HEK293 (cell line): ENCODE measurements at regions not wholly inside any gene's neighbourhood (a gene's known extent, or its start where the extent isn't known, plus 50 kb on each side); places are given as distances from the start of the nearest gene placed in this dataset.

ENCODE experiments used
- CTCF ChIA-PET: fragments of 350-600 bp; formaldehyde crosslinking; extraction: SDS; loops from one replicate; lab custom pipeline; 2021; ENCODE audit warnings: antibody characterized with exemption; lab: Yijun Ruan, JAX
- POLR2A ChIA-PET: fragments of 300-600 bp; formaldehyde crosslinking; extraction: SDS; loops from one replicate; lab custom pipeline; 2020; ENCODE audit warnings: antibody characterized with exemption, inconsistent platforms; lab: Yijun Ruan, JAX
- H3K27ac ChIP-seq: fragments of 200-500 bp; sonication (Bioruptor generic); 2 replicates; pipeline ENCODE4 v1.5.1; 2014; ENCODE audit warnings: low read depth, low read length, control low read depth, inconsistent platforms; ENCODE audit errors: extremely low read depth
- H3K36me3 ChIP-seq, 2 experiments: fragments of 200-500 bp in 1 of 2; sonication (Bioruptor generic) in 1 of 2; 1 replicate in 1 of 2; 2 replicates in 1 of 2; pipeline ENCODE4 v1.5.1; 2014 to 2017; ENCODE audit warnings: inconsistent platforms in 2 of 2, low read length in 2 of 2; ENCODE audit not compliant: control insufficient read depth in 2 of 2, insufficient read depth in 1 of 2
- H3K4me1 ChIP-seq: fragments of 200-500 bp; sonication (Bioruptor generic); 2 replicates; pipeline ENCODE4 v1.5.1; 2014; ENCODE audit warnings: mild to moderate bottlenecking, low read length, inconsistent platforms; ENCODE audit not compliant: control insufficient read depth, insufficient read depth
- H3K4me3 ChIP-seq: 2 replicates; pipeline ENCODE4 v1.5.1; 2011; ENCODE audit warnings: low read depth, mild to moderate bottlenecking, control low read depth, low read length, moderate library complexity
- H3K9me3 ChIP-seq: fragments of 200-500 bp; sonication (Bioruptor generic); 2 replicates; pipeline ENCODE4 v1.5.1; 2014; ENCODE audit warnings: low read depth, low read length, inconsistent platforms; ENCODE audit not compliant: control insufficient read depth, insufficient read depth
- HOXD13 ChIP-seq: sonication (generic); formaldehyde crosslinking; IDR thresholded peaks from 2 replicates; pipeline ENCODE4 v1.8.0; 2022; ENCODE audit warnings: missing genetic modification reagents, borderline replicate concordance
- KLF10 ChIP-seq: fragments of 450-650 bp; IDR thresholded peaks from 2 replicates; pipeline ENCODE4 v1.5.1; 2018; ENCODE audit warnings: missing biosample characterization, mild to moderate bottlenecking, missing genetic modification characterization
- SETDB1 ChIP-seq: IDR thresholded peaks from one replicate; pipeline ENCODE4 v1.6.1; 2017; ENCODE audit warnings: mild to moderate bottlenecking, low read length, moderate library complexity, mixed read lengths; ENCODE audit not compliant: insufficient read length
- ZBTB48 ChIP-seq: fragments of 450-650 bp; formaldehyde crosslinking; IDR thresholded peaks from 2 replicates; pipeline ENCODE4 v1.5.1; 2016; ENCODE audit warnings: missing biosample characterization, missing genetic modification characterization
- ZEB2 ChIP-seq: fragments of 450-650 bp; formaldehyde crosslinking; IDR thresholded peaks from 2 replicates; pipeline ENCODE4 v1.5.1; 2016; ENCODE audit warnings: missing biosample characterization, missing genetic modification characterization
- ZNF121 ChIP-seq: fragments of 450-650 bp; formaldehyde crosslinking; IDR thresholded peaks from 2 replicates; pipeline ENCODE4 v1.5.1; 2016; ENCODE audit warnings: missing biosample characterization, missing genetic modification characterization
- ZNF449 ChIP-seq: fragments of 450-650 bp; formaldehyde crosslinking; IDR thresholded peaks from 2 replicates; pipeline ENCODE4 v1.5.1; 2017; ENCODE audit warnings: missing biosample characterization, mild to moderate bottlenecking, missing genetic modification characterization, moderate library complexity
- ZNF560 ChIP-seq: fragments of 450-650 bp; formaldehyde crosslinking; IDR thresholded peaks from 2 replicates; pipeline ENCODE4 v1.5.1; 2017; ENCODE audit warnings: missing biosample characterization, missing genetic modification characterization, borderline replicate concordance
- ZNF664 ChIP-seq: fragments of 450-650 bp; formaldehyde crosslinking; IDR thresholded peaks from 2 replicates; pipeline ENCODE4 v1.5.1; 2016; ENCODE audit warnings: missing biosample characterization, missing genetic modification characterization
- ZNF707 ChIP-seq: fragments of 450-650 bp; formaldehyde crosslinking; IDR thresholded peaks from 2 replicates; pipeline ENCODE4 v1.5.1; 2016; ENCODE audit warnings: missing biosample characterization, missing genetic modification characterization
- TF ChIP-seq, protein P1 (sequence below): fragments of 450-650 bp; formaldehyde crosslinking; IDR thresholded peaks from 2 replicates; pipeline ENCODE4 v1.5.1; 2016; ENCODE audit warnings: missing biosample characterization, missing genetic modification characterization, low read depth
- TF ChIP-seq, protein P2 (sequence below): fragments of 450-650 bp; formaldehyde crosslinking; IDR thresholded peaks from 2 replicates; pipeline ENCODE4 v1.5.1; 2016; ENCODE audit warnings: missing biosample characterization, missing genetic modification characterization
- TF ChIP-seq, protein P3 (sequence below): fragments of 450-650 bp; formaldehyde crosslinking; IDR thresholded peaks from 2 replicates; pipeline ENCODE4 v1.5.1; 2016; ENCODE audit warnings: missing biosample characterization, missing genetic modification characterization
- TF ChIP-seq, protein P4 (sequence below): fragments of 450-650 bp; formaldehyde crosslinking; IDR thresholded peaks from 2 replicates; pipeline ENCODE4 v1.5.1; 2016; ENCODE audit warnings: missing biosample characterization, missing genetic modification characterization
- TF ChIP-seq, protein P5 (sequence below): fragments of 450-650 bp; formaldehyde crosslinking; IDR thresholded peaks from 2 replicates; pipeline ENCODE4 v1.5.1; 2016; ENCODE audit warnings: missing biosample characterization, missing genetic modification characterization

DNA sequence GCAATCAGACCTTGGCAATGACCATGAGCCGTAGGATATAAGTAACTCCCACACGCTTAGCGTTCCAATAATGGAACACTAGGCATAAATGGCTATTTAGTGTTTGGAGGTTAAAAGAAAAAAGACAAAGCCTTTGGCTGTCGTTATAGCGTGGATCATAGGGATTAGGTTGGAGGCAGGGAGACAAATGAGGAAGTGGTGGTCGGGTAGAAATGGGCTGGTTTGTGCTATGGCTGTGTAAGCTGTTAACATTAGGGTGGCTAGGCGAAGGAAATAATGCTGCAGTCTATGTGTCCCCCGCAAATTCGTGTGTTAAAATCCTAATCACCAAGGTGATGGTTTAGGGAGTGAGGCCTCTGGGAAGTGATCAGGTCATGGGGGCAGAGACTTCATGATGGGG is 120.4 kb upstream of the IRX6 start:
- ChIA-PET POLR2A (no interaction called here), CTCF (no interaction called here)
- Histone ChIP-seq H3K4me1 (no peaks in the 10 kb centered on the region), H3K9me3 (no peaks in the 10 kb centered on the region), H3K4me3 (no peak overlapping the region), H3K27ac (no peak overlapping the region), H3K36me3 (no peaks in the 10 kb centered on the region)
- TF ChIP-seq, protein P1, sequence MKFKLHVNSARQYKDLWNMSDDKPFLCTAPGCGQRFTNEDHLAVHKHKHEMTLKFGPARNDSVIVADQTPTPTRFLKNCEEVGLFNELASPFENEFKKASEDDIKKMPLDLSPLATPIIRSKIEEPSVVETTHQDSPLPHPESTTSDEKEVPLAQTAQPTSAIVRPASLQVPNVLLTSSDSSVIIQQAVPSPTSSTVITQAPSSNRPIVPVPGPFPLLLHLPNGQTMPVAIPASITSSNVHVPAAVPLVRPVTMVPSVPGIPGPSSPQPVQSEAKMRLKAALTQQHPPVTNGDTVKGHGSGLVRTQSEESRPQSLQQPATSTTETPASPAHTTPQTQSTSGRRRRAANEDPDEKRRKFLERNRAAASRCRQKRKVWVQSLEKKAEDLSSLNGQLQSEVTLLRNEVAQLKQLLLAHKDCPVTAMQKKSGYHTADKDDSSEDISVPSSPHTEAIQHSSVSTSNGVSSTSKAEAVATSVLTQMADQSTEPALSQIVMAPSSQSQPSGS (tag by site-specific recombination), result no peak
- TF ChIP-seq, protein P2, sequence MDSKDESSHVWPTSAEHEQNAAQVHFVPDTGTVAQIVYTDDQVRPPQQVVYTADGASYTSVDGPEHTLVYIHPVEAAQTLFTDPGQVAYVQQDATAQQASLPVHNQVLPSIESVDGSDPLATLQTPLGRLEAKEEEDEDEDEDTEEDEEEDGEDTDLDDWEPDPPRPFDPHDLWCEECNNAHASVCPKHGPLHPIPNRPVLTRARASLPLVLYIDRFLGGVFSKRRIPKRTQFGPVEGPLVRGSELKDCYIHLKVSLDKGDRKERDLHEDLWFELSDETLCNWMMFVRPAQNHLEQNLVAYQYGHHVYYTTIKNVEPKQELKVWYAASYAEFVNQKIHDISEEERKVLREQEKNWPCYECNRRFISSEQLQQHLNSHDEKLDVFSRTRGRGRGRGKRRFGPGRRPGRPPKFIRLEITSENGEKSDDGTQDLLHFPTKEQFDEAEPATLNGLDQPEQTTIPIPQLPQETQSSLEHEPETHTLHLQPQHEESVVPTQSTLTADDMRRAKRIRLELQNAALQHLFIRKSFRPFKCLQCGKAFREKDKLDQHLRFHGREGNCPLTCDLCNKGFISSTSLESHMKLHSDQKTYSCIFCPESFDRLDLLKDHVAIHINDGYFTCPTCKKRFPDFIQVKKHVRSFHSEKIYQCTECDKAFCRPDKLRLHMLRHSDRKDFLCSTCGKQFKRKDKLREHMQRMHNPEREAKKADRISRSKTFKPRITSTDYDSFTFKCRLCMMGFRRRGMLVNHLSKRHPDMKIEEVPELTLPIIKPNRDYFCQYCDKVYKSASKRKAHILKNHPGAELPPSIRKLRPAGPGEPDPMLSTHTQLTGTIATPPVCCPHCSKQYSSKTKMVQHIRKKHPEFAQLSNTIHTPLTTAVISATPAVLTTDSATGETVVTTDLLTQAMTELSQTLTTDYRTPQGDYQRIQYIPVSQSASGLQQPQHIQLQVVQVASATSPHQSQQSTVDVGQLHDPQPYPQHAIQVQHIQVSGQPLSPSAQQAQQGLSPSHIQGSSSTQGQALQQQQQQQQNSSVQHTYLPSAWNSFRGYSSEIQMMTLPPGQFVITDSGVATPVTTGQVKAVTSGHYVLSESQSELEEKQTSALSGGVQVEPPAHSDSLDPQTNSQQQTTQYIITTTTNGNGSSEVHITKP (tag by site-specific recombination), result no peak
- TF ChIP-seq, protein P3, sequence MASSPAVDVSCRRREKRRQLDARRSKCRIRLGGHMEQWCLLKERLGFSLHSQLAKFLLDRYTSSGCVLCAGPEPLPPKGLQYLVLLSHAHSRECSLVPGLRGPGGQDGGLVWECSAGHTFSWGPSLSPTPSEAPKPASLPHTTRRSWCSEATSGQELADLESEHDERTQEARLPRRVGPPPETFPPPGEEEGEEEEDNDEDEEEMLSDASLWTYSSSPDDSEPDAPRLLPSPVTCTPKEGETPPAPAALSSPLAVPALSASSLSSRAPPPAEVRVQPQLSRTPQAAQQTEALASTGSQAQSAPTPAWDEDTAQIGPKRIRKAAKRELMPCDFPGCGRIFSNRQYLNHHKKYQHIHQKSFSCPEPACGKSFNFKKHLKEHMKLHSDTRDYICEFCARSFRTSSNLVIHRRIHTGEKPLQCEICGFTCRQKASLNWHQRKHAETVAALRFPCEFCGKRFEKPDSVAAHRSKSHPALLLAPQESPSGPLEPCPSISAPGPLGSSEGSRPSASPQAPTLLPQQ (tag by site-specific recombination), result no peak
- no peak for TF ChIP-seq SETDB1
- TF ChIP-seq, protein P4, sequence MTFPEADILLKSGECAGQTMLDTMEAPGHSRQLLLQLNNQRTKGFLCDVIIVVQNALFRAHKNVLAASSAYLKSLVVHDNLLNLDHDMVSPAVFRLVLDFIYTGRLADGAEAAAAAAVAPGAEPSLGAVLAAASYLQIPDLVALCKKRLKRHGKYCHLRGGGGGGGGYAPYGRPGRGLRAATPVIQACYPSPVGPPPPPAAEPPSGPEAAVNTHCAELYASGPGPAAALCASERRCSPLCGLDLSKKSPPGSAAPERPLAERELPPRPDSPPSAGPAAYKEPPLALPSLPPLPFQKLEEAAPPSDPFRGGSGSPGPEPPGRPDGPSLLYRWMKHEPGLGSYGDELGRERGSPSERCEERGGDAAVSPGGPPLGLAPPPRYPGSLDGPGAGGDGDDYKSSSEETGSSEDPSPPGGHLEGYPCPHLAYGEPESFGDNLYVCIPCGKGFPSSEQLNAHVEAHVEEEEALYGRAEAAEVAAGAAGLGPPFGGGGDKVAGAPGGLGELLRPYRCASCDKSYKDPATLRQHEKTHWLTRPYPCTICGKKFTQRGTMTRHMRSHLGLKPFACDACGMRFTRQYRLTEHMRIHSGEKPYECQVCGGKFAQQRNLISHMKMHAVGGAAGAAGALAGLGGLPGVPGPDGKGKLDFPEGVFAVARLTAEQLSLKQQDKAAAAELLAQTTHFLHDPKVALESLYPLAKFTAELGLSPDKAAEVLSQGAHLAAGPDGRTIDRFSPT (tag by site-specific recombination), result no peak
- TF ChIP-seq KLF10 (tag by site-specific recombination), result no peak
- TF ChIP-seq ZNF707 (tag by site-specific recombination), result no peak
- no peak for TF ChIP-seq ZBTB48 (tag by site-specific recombination)
- TF ChIP-seq HOXD13 (CRISPR knock-in tag), result no peak
- TF ChIP-seq ZNF664, result no peak
- TF ChIP-seq, protein P5, sequence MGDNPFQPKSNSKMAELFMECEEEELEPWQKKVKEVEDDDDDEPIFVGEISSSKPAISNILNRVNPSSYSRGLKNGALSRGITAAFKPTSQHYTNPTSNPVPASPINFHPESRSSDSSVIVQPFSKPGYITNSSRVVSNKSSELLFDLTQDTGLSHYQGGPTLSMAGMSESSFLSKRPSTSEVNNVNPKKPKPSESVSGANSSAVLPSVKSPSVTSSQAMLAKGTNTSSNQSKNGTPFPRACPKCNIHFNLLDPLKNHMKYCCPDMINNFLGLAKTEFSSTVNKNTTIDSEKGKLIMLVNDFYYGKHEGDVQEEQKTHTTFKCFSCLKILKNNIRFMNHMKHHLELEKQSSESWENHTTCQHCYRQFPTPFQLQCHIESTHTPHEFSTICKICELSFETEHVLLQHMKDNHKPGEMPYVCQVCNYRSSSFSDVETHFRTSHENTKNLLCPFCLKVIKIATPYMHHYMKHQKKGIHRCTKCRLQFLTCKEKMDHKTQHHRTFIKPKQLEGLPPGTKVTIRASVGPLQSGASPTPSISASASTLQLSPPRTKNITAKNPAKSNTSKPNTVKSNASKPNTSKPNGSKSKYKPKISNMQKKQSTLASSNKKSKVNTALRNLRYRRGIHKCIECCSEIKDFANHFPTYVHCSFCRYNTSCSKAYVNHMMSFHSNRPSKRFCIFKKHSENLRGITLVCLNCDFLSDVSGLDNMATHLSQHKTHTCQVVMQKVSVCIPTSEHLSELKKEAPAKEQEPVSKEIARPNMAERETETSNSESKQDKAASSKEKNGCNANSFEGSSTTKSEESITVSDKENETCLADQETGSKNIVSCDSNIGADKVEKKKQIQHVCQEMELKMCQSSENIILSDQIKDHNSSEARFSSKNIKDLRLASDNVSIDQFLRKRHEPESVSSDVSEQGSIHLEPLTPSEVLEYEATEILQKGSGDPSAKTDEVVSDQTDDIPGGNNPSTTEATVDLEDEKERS (tag by site-specific recombination), result no peak
- TF ChIP-seq ZNF449, result no peak
- no peak for TF ChIP-seq ZEB2 (tag by site-specific recombination)
- TF ChIP-seq ZNF560, result no peak
- no peak for TF ChIP-seq ZNF121 (tag by site-specific recombination)
- TF ChIP-seq, all 188 proteins: peak for 0
